Liver (tissue), 8 donors: ENCODE measurements at regions not wholly inside any gene's neighbourhood (a gene's known extent, or its start where the extent isn't known, plus 50 kb on each side); places are given as distances from the start of the nearest gene placed in this dataset.
A peak's percentile ranks its signal among the peaks of the same experiment; 100 is the strongest.

Experiments
- DNase-seq: peaks from one replicate; pipeline ENCODE4 v3.0.0-alpha.2; 2017; ENCODE audit warnings: low spot score
- H3K27ac ChIP-seq, 2 donors: one replicate each; pipeline ENCODE4 v1.7.0; 2013; ENCODE audit warnings: inconsistent platforms in 2 of 2, low read length in 2 of 2, control low read depth in 1 of 2, low read depth in 1 of 2, mild to moderate bottlenecking in 1 of 2
- H3K27me3 ChIP-seq, 4 donors: one replicate each; pipeline versions ENCODE4 v1.6.1 to v1.7.0; 2013; ENCODE audit warnings: low read length in 3 of 4, inconsistent platforms in 1 of 4, mild to moderate bottlenecking in 1 of 4, moderate library complexity in 1 of 4; ENCODE audit not compliant: control insufficient read depth in 4 of 4, insufficient read depth in 4 of 4
- H3K36me3 ChIP-seq, 4 donors: one replicate each; pipeline versions ENCODE4 v1.6.1 to v1.7.0; 2013; ENCODE audit warnings: low read length in 3 of 4, mild to moderate bottlenecking in 3 of 4, low read depth in 1 of 4, moderate library complexity in 1 of 4; ENCODE audit not compliant: control insufficient read depth in 4 of 4, insufficient read depth in 3 of 4
- H3K4me1 ChIP-seq, 4 donors: one replicate each; pipeline versions ENCODE4 v1.6.1 to v1.7.0; 2013; ENCODE audit warnings: low read length in 3 of 4, mild to moderate bottlenecking in 3 of 4, moderate library complexity in 1 of 4; ENCODE audit not compliant: control insufficient read depth in 4 of 4, insufficient read depth in 4 of 4
- H3K4me3 ChIP-seq, 3 donors: one replicate each; pipeline versions ENCODE4 v1.6.1 to v1.7.0; 2013; ENCODE audit warnings: low read length in 3 of 3, control low read depth in 1 of 3, low read depth in 1 of 3, mild to moderate bottlenecking in 1 of 3
- H3K9ac ChIP-seq, 2 donors: one replicate each; pipeline ENCODE4 v1.7.0; 2013; ENCODE audit warnings: low read length in 2 of 2, mild to moderate bottlenecking in 2 of 2, moderate library complexity in 2 of 2, control low read depth in 1 of 2, low read depth in 1 of 2
- H3K9me3 ChIP-seq, 4 donors: one replicate each; pipeline versions ENCODE4 v1.6.1 to v1.7.0; 2013; ENCODE audit warnings: low read length in 3 of 4; ENCODE audit not compliant: control insufficient read depth in 4 of 4
- ATF3 ChIP-seq: IDR thresholded peaks from 2 replicates; pipeline ENCODE4 v1.6.1; 2016; ENCODE audit warnings: antibody characterized with exemption
- EGR1 ChIP-seq, 2 donors: IDR thresholded peaks; 2 replicates each; pipeline ENCODE4 v1.6.1; 2016 to 2018; ENCODE audit warnings: antibody characterized with exemption in 2 of 2, low read depth in 2 of 2
- FOXA1 ChIP-seq: IDR thresholded peaks from 2 replicates; pipeline ENCODE4 v1.6.1; 2016; ENCODE audit warnings: antibody characterized with exemption
- FOXA2 ChIP-seq: IDR thresholded peaks from 2 replicates; pipeline ENCODE4 v1.6.1; 2016; ENCODE audit warnings: antibody characterized with exemption
- HNF4A ChIP-seq, 2 donors: conservative IDR thresholded peaks; 2 replicates each; pipeline ENCODE4 v1.6.1; 2016; ENCODE audit warnings: antibody characterized with exemption in 2 of 2, mild to moderate bottlenecking in 2 of 2
- HNF4G ChIP-seq: IDR thresholded peaks from 2 replicates; pipeline ENCODE4 v1.6.1; 2016; ENCODE audit warnings: antibody characterized with exemption
- JUND ChIP-seq, 2 donors: IDR thresholded peaks; 2 replicates each; pipeline ENCODE4 v1.6.1; 2016; ENCODE audit warnings: antibody characterized with exemption in 2 of 2
- NR2F2 ChIP-seq: IDR thresholded peaks from 2 replicates; pipeline ENCODE4 v1.6.1; 2016; ENCODE audit warnings: antibody characterized with exemption
- RAD21 ChIP-seq, 2 donors: IDR thresholded peaks; 2 replicates each; pipeline ENCODE4 v1.6.1; 2016; ENCODE audit warnings: antibody characterized with exemption in 2 of 2, mild to moderate bottlenecking in 2 of 2
- RXRA ChIP-seq, 2 donors: IDR thresholded peaks; 2 replicates each; pipeline ENCODE4 v1.6.1; 2017 to 2018; ENCODE audit warnings: antibody characterized with exemption in 2 of 2, mild to moderate bottlenecking in 1 of 2
- SP1 ChIP-seq: IDR thresholded peaks from 2 replicates; pipeline ENCODE4 v1.6.1; 2018; ENCODE audit warnings: antibody characterized with exemption, mild to moderate bottlenecking
- TAF1 ChIP-seq: conservative IDR thresholded peaks from 2 replicates; pipeline ENCODE4 v1.6.1; 2016; ENCODE audit warnings: antibody characterized with exemption, mild to moderate bottlenecking
- YY1 ChIP-seq: IDR thresholded peaks from 2 replicates; pipeline ENCODE4 v1.6.1; 2016; ENCODE audit warnings: antibody characterized with exemption, mild to moderate bottlenecking
- ZBTB33 ChIP-seq: IDR thresholded peaks from 2 replicates; pipeline ENCODE4 v1.6.1; 2016; ENCODE audit warnings: antibody characterized with exemption
- WGBS: extraction: QIAGEN DNeasy Blood & Tissue Kit; methylation state at CpG from one replicate; pipeline ENCODE4 v1.1.7; 2013; 5-methylcytosine and 5-hydroxymethylcytosine counted together
- TF ChIP-seq, protein P1 (sequence below): fragments of 150-350 bp; IDR thresholded peaks from 2 replicates; pipeline ENCODE4 v1.5.1; 2017; ENCODE audit warnings: improper control_type of control experiment, low read depth, low read length; ENCODE audit not compliant: missing input control
- TF ChIP-seq, protein P2 (sequence below): IDR thresholded peaks from 2 replicates; pipeline ENCODE4 v1.6.1; 2016; ENCODE audit warnings: antibody characterized with exemption
- TF ChIP-seq, protein P3 (sequence below): IDR thresholded peaks from 2 replicates; pipeline ENCODE4 v1.6.1; 2016; ENCODE audit warnings: antibody characterized with exemption, mild to moderate bottlenecking
- donor health status: healthy.
- donor health status: healthy.
- donor health status: healthy.
- donor health status: healthy.
- donor health status: healthy.

- H3K9me3 ChIP-seq, result peaks cover 0 to 3% (median 1%) of the 10 kb centered on the region in 4 donors
- no peak for TF ChIP-seq HNF4A (conservative IDR thresholded peaks at IDR 0.05)
- no peak for TF ChIP-seq ATF3
- TF ChIP-seq FOXA1, result no peak
- no peak for TF ChIP-seq TAF1
- no peak for TF ChIP-seq EGR1 (IDR thresholded peaks at IDR 0.05; ENCODE audit: low read depth in 2 of 2)
- no peak for TF ChIP-seq RAD21 (IDR thresholded peaks at IDR 0.05)
- TF ChIP-seq HNF4G, result no peak
- no peak for TF ChIP-seq ZBTB33
- TF ChIP-seq NR2F2, result no peak
- TF ChIP-seq, protein P1, sequence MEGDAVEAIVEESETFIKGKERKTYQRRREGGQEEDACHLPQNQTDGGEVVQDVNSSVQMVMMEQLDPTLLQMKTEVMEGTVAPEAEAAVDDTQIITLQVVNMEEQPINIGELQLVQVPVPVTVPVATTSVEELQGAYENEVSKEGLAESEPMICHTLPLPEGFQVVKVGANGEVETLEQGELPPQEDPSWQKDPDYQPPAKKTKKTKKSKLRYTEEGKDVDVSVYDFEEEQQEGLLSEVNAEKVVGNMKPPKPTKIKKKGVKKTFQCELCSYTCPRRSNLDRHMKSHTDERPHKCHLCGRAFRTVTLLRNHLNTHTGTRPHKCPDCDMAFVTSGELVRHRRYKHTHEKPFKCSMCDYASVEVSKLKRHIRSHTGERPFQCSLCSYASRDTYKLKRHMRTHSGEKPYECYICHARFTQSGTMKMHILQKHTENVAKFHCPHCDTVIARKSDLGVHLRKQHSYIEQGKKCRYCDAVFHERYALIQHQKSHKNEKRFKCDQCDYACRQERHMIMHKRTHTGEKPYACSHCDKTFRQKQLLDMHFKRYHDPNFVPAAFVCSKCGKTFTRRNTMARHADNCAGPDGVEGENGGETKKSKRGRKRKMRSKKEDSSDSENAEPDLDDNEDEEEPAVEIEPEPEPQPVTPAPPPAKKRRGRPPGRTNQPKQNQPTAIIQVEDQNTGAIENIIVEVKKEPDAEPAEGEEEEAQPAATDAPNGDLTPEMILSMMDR, result no peak
- no peak for TF ChIP-seq FOXA2
- TF ChIP-seq YY1, result no peak
- no peak for TF ChIP-seq RXRA (IDR thresholded peaks at IDR 0.05)
- no peaks in the 10 kb centered on the region for H3K36me3 ChIP-seq
- H3K27ac ChIP-seq, result no peak overlapping the region
- no peak overlapping the region for H3K9ac ChIP-seq
- H3K27me3 ChIP-seq, result peaks cover 0 to 11% (median 2%) of the 10 kb centered on the region in 4 donors
- H3K4me3 ChIP-seq, result no peak overlapping the region
- no peak for DNase-seq
- H3K4me1 ChIP-seq, result no peaks in the 10 kb centered on the region
These were observed 469.0 kb upstream of the USP24 start for GRCh38 chr1:55684131-55684650.

GRCh38 chr1:55682198-55682597 lies 467.0 kb upstream of the USP24 start:
- Histone ChIP-seq H3K27ac (no peak overlapping the region), H3K27me3 (peaks cover 0 to 11% (median 2%) of the 10 kb centered on the region in 4 donors), H3K36me3 (no peaks in the 10 kb centered on the region), H3K9me3 (peaks cover 0 to 3% (median 0%) of the 10 kb centered on the region in 4 donors), H3K4me1 (no peaks in the 10 kb centered on the region), H3K4me3 (peak overlapping the region in 1 of 3 donors; percentile 16), H3K9ac (no peak overlapping the region)
- no peak for TF ChIP-seq TAF1
- no peak for TF ChIP-seq RXRA (IDR thresholded peaks at IDR 0.05)
- 92% methylated on average over 3 of the region's 3 CpGs for WGBS
- no peak for DNase-seq

- Histone ChIP-seq H3K4me3 (no peak overlapping the region), H3K27me3 (peaks cover 0 to under 1% (median 0%) of the 10 kb centered on the region in 4 donors), H3K9me3 (no peaks in the 10 kb centered on the region), H3K36me3 (no peaks in the 10 kb centered on the region), H3K27ac (no peak overlapping the region), H3K4me1 (no peaks in the 10 kb centered on the region), H3K9ac (no peak overlapping the region)
- DNase-seq, result no peak
- TF ChIP-seq, protein P2, sequence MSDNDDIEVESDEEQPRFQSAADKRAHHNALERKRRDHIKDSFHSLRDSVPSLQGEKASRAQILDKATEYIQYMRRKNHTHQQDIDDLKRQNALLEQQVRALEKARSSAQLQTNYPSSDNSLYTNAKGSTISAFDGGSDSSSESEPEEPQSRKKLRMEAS, result no peak
- no peak for TF ChIP-seq FOXA2
- no peak for TF ChIP-seq SP1
- TF ChIP-seq NR2F2, result no peak
- TF ChIP-seq ATF3, result no peak
- TF ChIP-seq, protein P3, sequence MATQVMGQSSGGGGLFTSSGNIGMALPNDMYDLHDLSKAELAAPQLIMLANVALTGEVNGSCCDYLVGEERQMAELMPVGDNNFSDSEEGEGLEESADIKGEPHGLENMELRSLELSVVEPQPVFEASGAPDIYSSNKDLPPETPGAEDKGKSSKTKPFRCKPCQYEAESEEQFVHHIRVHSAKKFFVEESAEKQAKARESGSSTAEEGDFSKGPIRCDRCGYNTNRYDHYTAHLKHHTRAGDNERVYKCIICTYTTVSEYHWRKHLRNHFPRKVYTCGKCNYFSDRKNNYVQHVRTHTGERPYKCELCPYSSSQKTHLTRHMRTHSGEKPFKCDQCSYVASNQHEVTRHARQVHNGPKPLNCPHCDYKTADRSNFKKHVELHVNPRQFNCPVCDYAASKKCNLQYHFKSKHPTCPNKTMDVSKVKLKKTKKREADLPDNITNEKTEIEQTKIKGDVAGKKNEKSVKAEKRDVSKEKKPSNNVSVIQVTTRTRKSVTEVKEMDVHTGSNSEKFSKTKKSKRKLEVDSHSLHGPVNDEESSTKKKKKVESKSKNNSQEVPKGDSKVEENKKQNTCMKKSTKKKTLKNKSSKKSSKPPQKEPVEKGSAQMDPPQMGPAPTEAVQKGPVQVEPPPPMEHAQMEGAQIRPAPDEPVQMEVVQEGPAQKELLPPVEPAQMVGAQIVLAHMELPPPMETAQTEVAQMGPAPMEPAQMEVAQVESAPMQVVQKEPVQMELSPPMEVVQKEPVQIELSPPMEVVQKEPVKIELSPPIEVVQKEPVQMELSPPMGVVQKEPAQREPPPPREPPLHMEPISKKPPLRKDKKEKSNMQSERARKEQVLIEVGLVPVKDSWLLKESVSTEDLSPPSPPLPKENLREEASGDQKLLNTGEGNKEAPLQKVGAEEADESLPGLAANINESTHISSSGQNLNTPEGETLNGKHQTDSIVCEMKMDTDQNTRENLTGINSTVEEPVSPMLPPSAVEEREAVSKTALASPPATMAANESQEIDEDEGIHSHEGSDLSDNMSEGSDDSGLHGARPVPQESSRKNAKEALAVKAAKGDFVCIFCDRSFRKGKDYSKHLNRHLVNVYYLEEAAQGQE, result no peak
- TF ChIP-seq YY1, result no peak
- TF ChIP-seq ZBTB33, result no peak
- no peak for TF ChIP-seq EGR1 (IDR thresholded peaks at IDR 0.05; ENCODE audit: low read depth in 2 of 2)
- TF ChIP-seq HNF4A (conservative IDR thresholded peaks at IDR 0.05), result no peak
- TF ChIP-seq JUND (IDR thresholded peaks at IDR 0.05), result no peak
These were observed 464.8 kb upstream of the USP24 start for GRCh38 chr1:55679971-55680370.
